K562 (cell line): ENCODE measurements at regions not wholly inside any gene's neighbourhood (a gene's known extent, or its start where the extent isn't known, plus 50 kb on each side); places are given as distances from the start of the nearest gene placed in this dataset.

Source experiments
- ZBTB40 ChIP-seq, 2 experiments: fragments of 450-650 bp in 1 of 2; sonication (generic) in 1 of 2; formaldehyde crosslinking in 1 of 2; IDR thresholded peaks; 2 replicates each; pipeline versions ENCODE4 v1.7.1 to v1.9.0; 2016 to 2022; ENCODE audit warnings: inconsistent platforms in 1 of 2, mild to moderate bottlenecking in 1 of 2, missing genetic modification reagents in 1 of 2
- ZBTB8A ChIP-seq: fragments of 450-650 bp; IDR thresholded peaks from 2 replicates; pipeline ENCODE4 v1.6.1; 2018; ENCODE audit warnings: mild to moderate bottlenecking, moderate library complexity; ENCODE audit not compliant: partially characterized antibody

- TF ChIP-seq ZBTB40 (IDR thresholded peaks at IDR 0.05) (no peak), ZBTB40 (CRISPR knock-in tag; IDR thresholded peaks at IDR 0.05) (no peak), ZBTB8A (no peak)
Measured at GRCh38 chr3:146883288-146883687, 278.1 kb upstream of the PLSCR5 start (continued).
